Endodermal cell (in vitro differentiated cells): ENCODE measurements at regions not wholly inside any gene's neighbourhood (a gene's known extent, or its start where the extent isn't known, plus 50 kb on each side); places are given as distances from the start of the nearest gene placed in this dataset.

Experiments used
- DNase-seq: peaks from one replicate; pipeline ENCODE4 v3.0.0-alpha.2; 2017
- H3K27ac ChIP-seq: 2 replicates; pipeline ENCODE4 v1.5.1; 2013; ENCODE audit warnings: mild to moderate bottlenecking, low read depth, low read length, moderate library complexity
- H3K27me3 ChIP-seq: 2 replicates; pipeline ENCODE4 v1.6.1; 2013; ENCODE audit warnings: mild to moderate bottlenecking, low read length, moderate library complexity; ENCODE audit not compliant: insufficient read depth, control insufficient read depth, poor library complexity, severe bottlenecking
- H3K36me3 ChIP-seq: 2 replicates; pipeline ENCODE4 v1.7.0; 2013; ENCODE audit warnings: mild to moderate bottlenecking, low read length, moderate library complexity; ENCODE audit not compliant: control insufficient read depth, insufficient read depth
- H3K4me1 ChIP-seq: one replicate; pipeline ENCODE4 v1.7.0; 2013; ENCODE audit warnings: low read length; ENCODE audit not compliant: control insufficient read depth, insufficient read depth
- H3K4me3 ChIP-seq: 2 replicates; pipeline ENCODE4 v1.5.1; 2013; ENCODE audit warnings: mild to moderate bottlenecking, low read length, moderate library complexity
- H3K9ac ChIP-seq: 2 replicates; pipeline ENCODE4 v1.6.1; 2013; ENCODE audit warnings: mild to moderate bottlenecking, low read length, moderate library complexity; ENCODE audit not compliant: poor library complexity, severe bottlenecking; ENCODE audit errors: extremely low read depth
- H3K9me3 ChIP-seq: 2 replicates; pipeline ENCODE4 v1.6.1; 2013; ENCODE audit warnings: mild to moderate bottlenecking, low read length, moderate library complexity; ENCODE audit not compliant: control insufficient read depth
- H3K27ac Mint-ChIP-seq: 2 replicates; pipeline ENCODE4 v1.8.0; 2020; ENCODE audit warnings: mixed read lengths
- H3K27me3 Mint-ChIP-seq: 2 replicates; pipeline ENCODE4 v1.8.0; 2021; ENCODE audit warnings: mild to moderate bottlenecking, mixed read lengths; ENCODE audit not compliant: insufficient read depth
- H3K36me3 Mint-ChIP-seq: 2 replicates; pipeline ENCODE4 v1.8.0; 2020; ENCODE audit warnings: low read depth, mixed read lengths
- H3K4me1 Mint-ChIP-seq: 2 replicates; pipeline ENCODE4 v1.8.0; 2020; ENCODE audit warnings: mixed read lengths
- H3K4me3 Mint-ChIP-seq: 2 replicates; pipeline ENCODE4 v1.8.0; 2020; ENCODE audit warnings: mild to moderate bottlenecking, moderate library complexity, mixed read lengths
- H3K9me3 Mint-ChIP-seq: 2 replicates; pipeline ENCODE4 v1.8.0; 2020; ENCODE audit warnings: mild to moderate bottlenecking, mixed read lengths
- CTCF ChIP-seq: fragments of 200-600 bp; sonication (generic); conservative IDR thresholded peaks from 2 replicates; pipeline ENCODE4 v1.5.0; 2021; ENCODE audit warnings: antibody characterized with exemption, mild to moderate bottlenecking
- WGBS, 2 experiments: methylation state at CpG; one replicate each; pipeline versions ENCODE4 v1.1.5 to v1.1.7; 2013; ENCODE audit warnings: missing lambda C conversion rate in 2 of 2, mixed read lengths in 1 of 2; ENCODE audit not compliant: insufficient coverage in 1 of 2, insufficient read length in 1 of 2; 5-methylcytosine and 5-hydroxymethylcytosine counted together

DNA sequence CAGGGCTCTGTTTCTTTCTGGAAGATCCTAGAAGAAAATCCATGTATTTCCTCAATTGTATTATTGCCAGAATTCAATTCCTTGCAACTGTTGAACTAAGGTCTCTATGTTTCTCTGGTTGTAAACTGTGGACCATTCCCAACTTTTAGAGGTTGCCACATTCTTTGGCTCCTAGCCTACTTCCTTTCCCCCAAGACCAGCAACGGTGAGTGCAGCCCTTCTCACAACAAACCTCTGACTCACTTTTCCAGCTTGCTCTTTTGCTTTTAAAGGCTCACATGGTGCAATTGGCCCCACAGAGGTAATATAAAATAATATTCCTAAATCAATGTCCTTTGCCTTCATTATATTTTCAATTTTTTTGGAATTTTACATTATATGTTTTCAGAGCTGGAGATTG is 371.3 kb downstream of the SLITRK5 start:
- WGBS, 2 experiments, result 83 to 92% methylated on average over 1 of the region's 1 CpG

DNA sequence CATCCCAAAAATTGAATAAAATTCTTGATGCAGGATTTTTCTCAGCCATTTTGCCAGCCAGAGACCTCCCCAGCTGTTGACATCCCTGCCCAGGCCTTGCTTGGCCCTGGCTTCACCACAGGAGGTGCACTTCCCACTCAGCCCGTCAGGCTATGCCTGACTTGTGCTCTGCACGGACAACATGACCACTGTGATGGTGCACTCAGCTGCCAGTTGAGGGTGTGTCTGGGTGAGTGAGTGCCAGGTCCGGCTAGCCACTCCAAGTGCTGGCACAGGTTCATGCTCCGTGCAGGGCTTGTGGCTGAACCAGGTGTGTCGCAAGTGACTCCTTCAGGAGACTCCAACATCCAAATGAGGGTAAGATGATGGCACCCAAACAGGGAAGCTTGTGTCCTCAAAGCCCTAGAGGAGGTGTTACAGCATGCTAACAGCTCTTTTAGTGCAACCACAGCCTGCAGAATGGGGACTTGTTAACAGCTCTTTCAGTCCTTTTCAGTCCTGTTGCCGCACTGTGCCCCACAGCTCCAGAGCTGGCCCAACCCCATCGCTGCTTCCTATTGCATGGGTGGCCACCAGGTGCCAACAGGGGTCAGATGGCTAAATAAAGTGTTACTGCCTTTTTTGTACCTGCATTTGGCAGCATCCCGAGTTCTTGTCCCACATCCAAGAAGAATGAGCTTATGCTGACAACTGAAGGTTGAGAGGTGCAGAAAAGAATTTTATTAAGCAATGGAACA is 380.7 kb downstream of the SLITRK5 start:
- TF ChIP-seq CTCF, result no peak
- Mint-ChIP-seq H3K36me3 (no peaks in the 10 kb centered on the region), H3K27ac (no peak overlapping the region), H3K27me3 (no peaks in the 10 kb centered on the region), H3K9me3 (peaks cover 9% of the 10 kb centered on the region), H3K4me3 (no peak overlapping the region), H3K4me1 (no peaks in the 10 kb centered on the region)
- Histone ChIP-seq H3K9ac (no peak overlapping the region), H3K9me3 (peaks cover 11% of the 10 kb centered on the region), H3K27me3 (no peaks in the 10 kb centered on the region), H3K4me3 (no peak overlapping the region), H3K36me3 (no peaks in the 10 kb centered on the region), H3K4me1 (no peaks in the 10 kb centered on the region), H3K27ac (no peak overlapping the region)
- 80% methylated on average over 7 to 8 of the region's 8 CpGs for WGBS, 2 experiments
- DNase-seq, result peak; percentile 45

More for the DNA sequence above, 371.3 kb downstream of the SLITRK5 start:
- H3K27ac Mint-ChIP-seq, result no peak overlapping the region
- Histone ChIP-seq H3K4me1 (no peaks in the 10 kb centered on the region), H3K36me3 (no peaks in the 10 kb centered on the region), H3K9ac (no peak overlapping the region), H3K27ac (no peak overlapping the region), H3K27me3 (no peaks in the 10 kb centered on the region), H3K4me3 (no peak overlapping the region), H3K9me3 (no peaks in the 10 kb centered on the region)
- H3K36me3 Mint-ChIP-seq, result no peaks in the 10 kb centered on the region
- TF ChIP-seq CTCF, result no peak
- no peaks in the 10 kb centered on the region for H3K9me3 Mint-ChIP-seq
- DNase-seq, result no peak
- no peaks in the 10 kb centered on the region for H3K27me3 Mint-ChIP-seq
- no peaks in the 10 kb centered on the region for H3K4me1 Mint-ChIP-seq
- no peak overlapping the region for H3K4me3 Mint-ChIP-seq

GRCh38 chr13:88063741-88064140 is 392.6 kb downstream of the SLITRK5 start:
- no peak overlapping the region for H3K27ac Mint-ChIP-seq
- no peak overlapping the region for H3K9ac ChIP-seq

More at GRCh38 chr13:88063741-88064140, 392.6 kb downstream of the SLITRK5 start:
- no peaks in the 10 kb centered on the region for H3K27me3 Mint-ChIP-seq
- H3K36me3 Mint-ChIP-seq, result no peaks in the 10 kb centered on the region
- 0% methylated on average over 1 of the region's 1 CpG; no CpG with 5 or more reads in 1 of the 2 experiments for WGBS, 2 experiments
- no peak for TF ChIP-seq CTCF
- H3K27ac ChIP-seq, result no peak overlapping the region
- no peaks in the 10 kb centered on the region for H3K27me3 ChIP-seq
- H3K9me3 ChIP-seq, result no peaks in the 10 kb centered on the region
- no peak for DNase-seq
- no peaks in the 10 kb centered on the region for H3K36me3 ChIP-seq
- H3K4me3 ChIP-seq, result no peak overlapping the region
- H3K4me1 ChIP-seq, result no peaks in the 10 kb centered on the region
- no peaks in the 10 kb centered on the region for H3K9me3 Mint-ChIP-seq
- H3K4me3 Mint-ChIP-seq, result no peak overlapping the region
- no peaks in the 10 kb centered on the region for H3K4me1 Mint-ChIP-seq
